Liver (tissue), 8 donors: ENCODE measurements at regions not wholly inside any gene's neighbourhood (a gene's known extent, or its start where the extent isn't known, plus 50 kb on each side); places are given as distances from the start of the nearest gene placed in this dataset.

Experiments used
- DNase-seq: peaks from one replicate; pipeline ENCODE4 v3.0.0-alpha.2; 2017; ENCODE audit warnings: low spot score
- H3K27ac ChIP-seq, 2 donors: one replicate each; pipeline ENCODE4 v1.7.0; 2013; ENCODE audit warnings: inconsistent platforms in 2 of 2, low read length in 2 of 2, control low read depth in 1 of 2, low read depth in 1 of 2, mild to moderate bottlenecking in 1 of 2
- H3K27me3 ChIP-seq, 4 donors: one replicate each; pipeline versions ENCODE4 v1.6.1 to v1.7.0; 2013; ENCODE audit warnings: low read length in 3 of 4, inconsistent platforms in 1 of 4, mild to moderate bottlenecking in 1 of 4, moderate library complexity in 1 of 4; ENCODE audit not compliant: control insufficient read depth in 4 of 4, insufficient read depth in 4 of 4
- H3K36me3 ChIP-seq, 4 donors: one replicate each; pipeline versions ENCODE4 v1.6.1 to v1.7.0; 2013; ENCODE audit warnings: low read length in 3 of 4, mild to moderate bottlenecking in 3 of 4, low read depth in 1 of 4, moderate library complexity in 1 of 4; ENCODE audit not compliant: control insufficient read depth in 4 of 4, insufficient read depth in 3 of 4
- H3K4me1 ChIP-seq, 4 donors: one replicate each; pipeline versions ENCODE4 v1.6.1 to v1.7.0; 2013; ENCODE audit warnings: low read length in 3 of 4, mild to moderate bottlenecking in 3 of 4, moderate library complexity in 1 of 4; ENCODE audit not compliant: control insufficient read depth in 4 of 4, insufficient read depth in 4 of 4
- H3K4me3 ChIP-seq, 3 donors: one replicate each; pipeline versions ENCODE4 v1.6.1 to v1.7.0; 2013; ENCODE audit warnings: low read length in 3 of 3, control low read depth in 1 of 3, low read depth in 1 of 3, mild to moderate bottlenecking in 1 of 3
- H3K9ac ChIP-seq, 2 donors: one replicate each; pipeline ENCODE4 v1.7.0; 2013; ENCODE audit warnings: low read length in 2 of 2, mild to moderate bottlenecking in 2 of 2, moderate library complexity in 2 of 2, control low read depth in 1 of 2, low read depth in 1 of 2
- H3K9me3 ChIP-seq, 4 donors: one replicate each; pipeline versions ENCODE4 v1.6.1 to v1.7.0; 2013; ENCODE audit warnings: low read length in 3 of 4; ENCODE audit not compliant: control insufficient read depth in 4 of 4
- EGR1 ChIP-seq, 2 donors: IDR thresholded peaks; 2 replicates each; pipeline ENCODE4 v1.6.1; 2016 to 2018; ENCODE audit warnings: antibody characterized with exemption in 2 of 2, low read depth in 2 of 2
- FOXA1 ChIP-seq: IDR thresholded peaks from 2 replicates; pipeline ENCODE4 v1.6.1; 2016; ENCODE audit warnings: antibody characterized with exemption
- GABPA ChIP-seq, 2 donors: IDR thresholded peaks in 1 of 2; conservative IDR thresholded peaks in 1 of 2; 2 replicates each; pipeline ENCODE4 v1.6.1; 2016; ENCODE audit warnings: antibody characterized with exemption in 2 of 2, mild to moderate bottlenecking in 1 of 2, moderate library complexity in 1 of 2
- HNF4G ChIP-seq: IDR thresholded peaks from 2 replicates; pipeline ENCODE4 v1.6.1; 2016; ENCODE audit warnings: antibody characterized with exemption
- JUND ChIP-seq, 2 donors: IDR thresholded peaks; 2 replicates each; pipeline ENCODE4 v1.6.1; 2016; ENCODE audit warnings: antibody characterized with exemption in 2 of 2
- NR2F2 ChIP-seq: IDR thresholded peaks from 2 replicates; pipeline ENCODE4 v1.6.1; 2016; ENCODE audit warnings: antibody characterized with exemption
- RAD21 ChIP-seq, 2 donors: IDR thresholded peaks; 2 replicates each; pipeline ENCODE4 v1.6.1; 2016; ENCODE audit warnings: antibody characterized with exemption in 2 of 2, mild to moderate bottlenecking in 2 of 2
- RXRA ChIP-seq, 2 donors: IDR thresholded peaks; 2 replicates each; pipeline ENCODE4 v1.6.1; 2017 to 2018; ENCODE audit warnings: antibody characterized with exemption in 2 of 2, mild to moderate bottlenecking in 1 of 2
- TAF1 ChIP-seq: conservative IDR thresholded peaks from 2 replicates; pipeline ENCODE4 v1.6.1; 2016; ENCODE audit warnings: antibody characterized with exemption, mild to moderate bottlenecking
- YY1 ChIP-seq: IDR thresholded peaks from 2 replicates; pipeline ENCODE4 v1.6.1; 2016; ENCODE audit warnings: antibody characterized with exemption, mild to moderate bottlenecking
- WGBS: extraction: QIAGEN DNeasy Blood & Tissue Kit; methylation state at CpG from one replicate; pipeline ENCODE4 v1.1.7; 2013; 5-methylcytosine and 5-hydroxymethylcytosine counted together
- TF ChIP-seq, protein P1 (sequence below): IDR thresholded peaks from 2 replicates; pipeline ENCODE4 v1.6.1; 2016; ENCODE audit warnings: antibody characterized with exemption, mild to moderate bottlenecking
- TF ChIP-seq, protein P2 (sequence below): IDR thresholded peaks from 2 replicates; pipeline ENCODE4 v1.6.1; 2016; ENCODE audit warnings: antibody characterized with exemption
- TF ChIP-seq, protein P3 (sequence below): fragments of 150-350 bp; IDR thresholded peaks from 2 replicates; pipeline ENCODE4 v1.5.1; 2017; ENCODE audit warnings: improper control_type of control experiment, low read depth, low read length; ENCODE audit not compliant: missing input control
- TF ChIP-seq, protein P4 (sequence below): IDR thresholded peaks from 2 replicates; pipeline ENCODE4 v1.6.1; 2016; ENCODE audit warnings: antibody characterized with exemption
- TF ChIP-seq, protein P5 (sequence below): IDR thresholded peaks from 2 replicates; pipeline ENCODE4 v1.6.1; 2016; ENCODE audit warnings: antibody characterized with exemption
- donor health status: healthy.
- donor health status: healthy.
- donor health status: healthy.
- donor health status: healthy.
- donor health status: healthy.

DNA sequence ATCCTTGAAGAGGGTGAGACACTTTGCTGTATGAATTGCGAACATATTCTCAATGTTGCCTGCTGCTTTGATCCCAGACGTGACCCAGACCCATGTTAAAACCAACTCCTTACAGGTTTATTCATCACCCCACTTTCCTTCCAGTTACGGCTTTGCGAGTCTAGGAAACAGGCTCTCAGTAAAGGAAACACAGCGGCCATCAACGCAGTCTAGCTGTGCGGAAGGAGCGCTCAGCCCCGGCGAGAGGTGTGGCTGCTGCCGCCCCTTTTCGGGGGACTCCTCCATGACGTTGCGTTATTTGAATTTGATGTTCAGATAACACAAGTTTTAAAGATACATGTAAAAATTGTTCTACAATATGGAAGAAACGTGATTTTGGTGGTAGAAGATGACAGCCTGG, 206.4 kb upstream of the FAT1 start:
- no peaks in the 10 kb centered on the region for H3K36me3 ChIP-seq
- no peak overlapping the region for H3K27ac ChIP-seq
- 95% methylated on average over 15 of the region's 15 CpGs for WGBS
- no peaks in the 10 kb centered on the region for H3K4me1 ChIP-seq
- no peak overlapping the region for H3K4me3 ChIP-seq
- TF ChIP-seq, protein P1, sequence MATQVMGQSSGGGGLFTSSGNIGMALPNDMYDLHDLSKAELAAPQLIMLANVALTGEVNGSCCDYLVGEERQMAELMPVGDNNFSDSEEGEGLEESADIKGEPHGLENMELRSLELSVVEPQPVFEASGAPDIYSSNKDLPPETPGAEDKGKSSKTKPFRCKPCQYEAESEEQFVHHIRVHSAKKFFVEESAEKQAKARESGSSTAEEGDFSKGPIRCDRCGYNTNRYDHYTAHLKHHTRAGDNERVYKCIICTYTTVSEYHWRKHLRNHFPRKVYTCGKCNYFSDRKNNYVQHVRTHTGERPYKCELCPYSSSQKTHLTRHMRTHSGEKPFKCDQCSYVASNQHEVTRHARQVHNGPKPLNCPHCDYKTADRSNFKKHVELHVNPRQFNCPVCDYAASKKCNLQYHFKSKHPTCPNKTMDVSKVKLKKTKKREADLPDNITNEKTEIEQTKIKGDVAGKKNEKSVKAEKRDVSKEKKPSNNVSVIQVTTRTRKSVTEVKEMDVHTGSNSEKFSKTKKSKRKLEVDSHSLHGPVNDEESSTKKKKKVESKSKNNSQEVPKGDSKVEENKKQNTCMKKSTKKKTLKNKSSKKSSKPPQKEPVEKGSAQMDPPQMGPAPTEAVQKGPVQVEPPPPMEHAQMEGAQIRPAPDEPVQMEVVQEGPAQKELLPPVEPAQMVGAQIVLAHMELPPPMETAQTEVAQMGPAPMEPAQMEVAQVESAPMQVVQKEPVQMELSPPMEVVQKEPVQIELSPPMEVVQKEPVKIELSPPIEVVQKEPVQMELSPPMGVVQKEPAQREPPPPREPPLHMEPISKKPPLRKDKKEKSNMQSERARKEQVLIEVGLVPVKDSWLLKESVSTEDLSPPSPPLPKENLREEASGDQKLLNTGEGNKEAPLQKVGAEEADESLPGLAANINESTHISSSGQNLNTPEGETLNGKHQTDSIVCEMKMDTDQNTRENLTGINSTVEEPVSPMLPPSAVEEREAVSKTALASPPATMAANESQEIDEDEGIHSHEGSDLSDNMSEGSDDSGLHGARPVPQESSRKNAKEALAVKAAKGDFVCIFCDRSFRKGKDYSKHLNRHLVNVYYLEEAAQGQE, result no peak
- no peak for TF ChIP-seq RXRA (IDR thresholded peaks at IDR 0.05)
- TF ChIP-seq TAF1, result no peak
- no peak for TF ChIP-seq FOXA1
- TF ChIP-seq YY1, result no peak
- TF ChIP-seq RAD21 (IDR thresholded peaks at IDR 0.05), result no peak
- TF ChIP-seq, protein P2, sequence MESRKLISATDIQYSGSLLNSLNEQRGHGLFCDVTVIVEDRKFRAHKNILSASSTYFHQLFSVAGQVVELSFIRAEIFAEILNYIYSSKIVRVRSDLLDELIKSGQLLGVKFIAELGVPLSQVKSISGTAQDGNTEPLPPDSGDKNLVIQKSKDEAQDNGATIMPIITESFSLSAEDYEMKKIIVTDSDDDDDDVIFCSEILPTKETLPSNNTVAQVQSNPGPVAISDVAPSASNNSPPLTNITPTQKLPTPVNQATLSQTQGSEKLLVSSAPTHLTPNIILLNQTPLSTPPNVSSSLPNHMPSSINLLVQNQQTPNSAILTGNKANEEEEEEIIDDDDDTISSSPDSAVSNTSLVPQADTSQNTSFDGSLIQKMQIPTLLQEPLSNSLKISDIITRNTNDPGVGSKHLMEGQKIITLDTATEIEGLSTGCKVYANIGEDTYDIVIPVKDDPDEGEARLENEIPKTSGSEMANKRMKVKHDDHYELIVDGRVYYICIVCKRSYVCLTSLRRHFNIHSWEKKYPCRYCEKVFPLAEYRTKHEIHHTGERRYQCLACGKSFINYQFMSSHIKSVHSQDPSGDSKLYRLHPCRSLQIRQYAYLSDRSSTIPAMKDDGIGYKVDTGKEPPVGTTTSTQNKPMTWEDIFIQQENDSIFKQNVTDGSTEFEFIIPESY, result no peak
- TF ChIP-seq, protein P3, sequence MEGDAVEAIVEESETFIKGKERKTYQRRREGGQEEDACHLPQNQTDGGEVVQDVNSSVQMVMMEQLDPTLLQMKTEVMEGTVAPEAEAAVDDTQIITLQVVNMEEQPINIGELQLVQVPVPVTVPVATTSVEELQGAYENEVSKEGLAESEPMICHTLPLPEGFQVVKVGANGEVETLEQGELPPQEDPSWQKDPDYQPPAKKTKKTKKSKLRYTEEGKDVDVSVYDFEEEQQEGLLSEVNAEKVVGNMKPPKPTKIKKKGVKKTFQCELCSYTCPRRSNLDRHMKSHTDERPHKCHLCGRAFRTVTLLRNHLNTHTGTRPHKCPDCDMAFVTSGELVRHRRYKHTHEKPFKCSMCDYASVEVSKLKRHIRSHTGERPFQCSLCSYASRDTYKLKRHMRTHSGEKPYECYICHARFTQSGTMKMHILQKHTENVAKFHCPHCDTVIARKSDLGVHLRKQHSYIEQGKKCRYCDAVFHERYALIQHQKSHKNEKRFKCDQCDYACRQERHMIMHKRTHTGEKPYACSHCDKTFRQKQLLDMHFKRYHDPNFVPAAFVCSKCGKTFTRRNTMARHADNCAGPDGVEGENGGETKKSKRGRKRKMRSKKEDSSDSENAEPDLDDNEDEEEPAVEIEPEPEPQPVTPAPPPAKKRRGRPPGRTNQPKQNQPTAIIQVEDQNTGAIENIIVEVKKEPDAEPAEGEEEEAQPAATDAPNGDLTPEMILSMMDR, result no peak
- TF ChIP-seq, protein P4, sequence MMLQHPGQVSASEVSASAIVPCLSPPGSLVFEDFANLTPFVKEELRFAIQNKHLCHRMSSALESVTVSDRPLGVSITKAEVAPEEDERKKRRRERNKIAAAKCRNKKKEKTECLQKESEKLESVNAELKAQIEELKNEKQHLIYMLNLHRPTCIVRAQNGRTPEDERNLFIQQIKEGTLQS, result no peak
- H3K27me3 ChIP-seq, result no peaks in the 10 kb centered on the region
- no peak for DNase-seq
- H3K9ac ChIP-seq, result no peak overlapping the region
- no peaks in the 10 kb centered on the region for H3K9me3 ChIP-seq

DNA sequence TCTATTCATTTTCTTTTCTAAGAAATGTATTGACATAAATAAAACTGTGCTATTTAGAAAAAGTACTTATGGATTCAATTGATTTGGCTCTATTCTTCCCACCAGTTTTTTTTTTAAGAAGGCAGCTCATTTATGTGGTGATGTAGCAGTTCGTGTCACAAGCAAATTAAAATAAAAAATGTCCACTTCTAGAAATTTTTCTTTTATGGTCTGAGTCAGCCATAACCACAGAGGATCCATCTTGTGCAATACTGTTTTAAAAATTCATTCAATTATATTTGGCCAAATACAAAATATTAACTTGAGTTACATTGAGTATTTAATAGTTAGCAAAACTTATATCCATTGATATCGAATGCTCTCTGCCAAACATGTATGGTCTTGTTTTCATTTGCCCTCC, 207.9 kb upstream of the FAT1 start:
- 93% methylated on average over 2 of the region's 2 CpGs for WGBS
- Histone ChIP-seq H3K9me3 (no peaks in the 10 kb centered on the region), H3K9ac (no peak overlapping the region), H3K4me3 (no peak overlapping the region), H3K27ac (no peak overlapping the region), H3K4me1 (peaks cover 0 to 1% (median 0%) of the 10 kb centered on the region in 4 donors), H3K27me3 (no peaks in the 10 kb centered on the region), H3K36me3 (no peaks in the 10 kb centered on the region)
- no peak for DNase-seq
- TF ChIP-seq NR2F2, result no peak
- no peak for TF ChIP-seq EGR1 (IDR thresholded peaks at IDR 0.05; ENCODE audit: low read depth in 2 of 2)
- TF ChIP-seq, protein P3, result no peak
- TF ChIP-seq HNF4G, result no peak
- TF ChIP-seq, protein P4, result no peak
- TF ChIP-seq, protein P5, sequence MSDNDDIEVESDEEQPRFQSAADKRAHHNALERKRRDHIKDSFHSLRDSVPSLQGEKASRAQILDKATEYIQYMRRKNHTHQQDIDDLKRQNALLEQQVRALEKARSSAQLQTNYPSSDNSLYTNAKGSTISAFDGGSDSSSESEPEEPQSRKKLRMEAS, result no peak
- TF ChIP-seq, protein P2, result no peak
- TF ChIP-seq, protein P1, result no peak
- no peak for TF ChIP-seq JUND (IDR thresholded peaks at IDR 0.05)
- TF ChIP-seq YY1, result no peak
- TF ChIP-seq GABPA (IDR thresholded peaks at IDR 0.05 in 1 of 2, conservative IDR thresholded peaks at IDR 0.05 in 1 of 2), result no peak
- TF ChIP-seq RAD21 (IDR thresholded peaks at IDR 0.05), result no peak
